ENCODE measurements at regions not wholly inside any gene's neighbourhood (a gene's known extent, or its start where the extent isn't known, plus 50 kb on each side); places are given as distances from the start of the nearest gene placed in this dataset.

DNA sequence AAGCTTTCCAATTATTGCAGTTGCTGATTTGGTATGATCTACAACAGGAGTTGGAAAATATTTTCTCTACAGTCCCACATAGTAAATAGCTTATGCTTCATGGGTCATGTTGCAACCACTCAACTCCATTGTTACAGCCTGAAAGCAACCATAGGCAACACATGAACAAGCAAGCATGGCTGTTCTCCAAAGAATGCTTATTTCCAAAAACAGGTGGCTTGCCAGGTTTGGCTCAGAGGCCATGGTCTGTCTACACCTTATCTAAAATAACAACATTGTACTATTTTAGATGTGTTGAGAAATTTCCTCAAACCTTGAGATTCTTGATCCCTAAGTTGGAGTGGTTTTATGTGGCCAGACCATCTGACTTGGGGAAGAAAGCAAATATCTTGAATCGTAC, 153.9 kb upstream of the MPPED2 start:
- no peak for DNase-seq (ENCODE audit: low read depth)

DNA sequence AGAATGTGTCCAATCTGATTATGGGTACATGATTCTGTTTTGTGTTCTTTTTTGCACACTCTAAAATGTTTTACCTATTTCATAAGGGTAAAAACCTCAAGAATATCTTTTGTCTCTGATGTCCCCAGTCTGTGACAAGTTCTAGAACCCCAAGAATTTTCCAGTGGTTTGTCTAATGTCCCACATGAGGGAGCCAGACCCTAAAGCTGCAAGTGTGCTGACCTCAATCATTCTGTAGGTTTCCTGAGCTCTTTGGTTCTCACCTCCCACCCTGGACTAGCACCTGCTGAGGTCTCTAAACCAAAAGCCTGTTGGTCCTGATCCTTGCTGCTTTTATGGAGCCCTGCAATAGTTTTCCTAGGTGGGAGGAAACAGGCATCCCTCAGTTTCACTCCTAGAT, 149.8 kb upstream of the MPPED2 start:
- no peak for DNase-seq (ENCODE audit: low read depth)

DNA sequence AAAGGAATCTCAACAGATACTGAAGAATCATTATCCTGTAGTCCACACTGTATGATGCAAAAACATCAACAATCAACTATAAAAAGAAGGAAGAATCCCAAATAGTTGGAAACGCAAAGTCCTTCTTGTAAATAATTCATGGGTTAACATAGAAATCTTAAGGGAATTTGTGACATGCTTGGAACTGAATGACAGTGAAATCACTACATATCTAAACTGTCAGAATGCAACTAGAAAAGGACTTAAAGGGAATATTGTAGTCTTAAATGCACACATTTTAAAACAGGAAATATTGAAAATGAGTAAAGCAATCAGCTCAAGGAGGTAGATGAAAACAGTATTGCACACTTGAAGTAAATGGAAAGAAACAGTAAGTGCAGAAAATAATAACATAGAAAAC, 147.6 kb upstream of the MPPED2 start:
- no peak for DNase-seq (ENCODE audit: low read depth)

DNA sequence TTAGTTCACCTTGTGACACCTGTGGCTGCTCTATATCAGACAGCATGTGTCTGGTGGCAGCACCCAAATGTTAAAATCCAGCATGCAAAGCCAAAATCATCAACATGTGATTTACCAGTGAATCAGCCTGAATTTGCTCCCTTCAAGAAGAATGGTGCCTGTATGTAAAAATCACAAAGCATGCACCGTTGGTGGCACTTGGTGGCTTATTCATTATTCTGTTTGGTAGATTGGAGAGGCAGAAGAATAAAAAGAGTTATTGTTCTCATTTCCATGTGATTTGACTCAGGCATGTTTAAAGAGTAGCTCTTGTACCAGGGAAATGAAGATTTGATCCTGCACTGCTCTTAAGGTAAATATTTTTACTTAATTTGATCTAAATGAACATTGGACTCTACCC, 143.9 kb upstream of the MPPED2 start:
- no peak for DNase-seq (ENCODE audit: low read depth)

DNA sequence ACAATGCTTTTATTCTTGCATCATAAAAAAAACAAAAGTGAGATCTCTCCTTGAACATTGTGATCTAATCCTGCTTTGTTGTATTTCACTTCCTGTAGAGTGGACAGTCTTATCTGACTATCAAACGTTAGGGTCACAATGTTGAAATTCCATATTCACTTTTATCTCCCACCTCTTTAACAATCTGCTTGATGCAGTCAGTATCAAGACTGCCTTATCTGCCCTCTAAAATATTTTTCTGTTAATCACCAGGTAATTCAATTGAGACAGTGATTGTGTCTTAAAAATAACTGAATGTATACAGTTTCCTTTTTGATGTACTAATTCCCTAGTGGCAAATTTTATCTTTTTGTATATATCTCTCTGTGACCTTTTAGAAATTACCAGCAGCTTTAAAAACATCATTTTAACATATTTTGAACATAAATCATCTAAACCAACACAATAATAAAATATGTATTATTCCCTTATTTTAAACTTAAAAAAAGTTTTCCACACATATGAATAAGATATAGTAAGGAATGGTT, 143.1 kb upstream of the MPPED2 start:
- no peak for DNase-seq (ENCODE audit: low read depth)

DNA sequence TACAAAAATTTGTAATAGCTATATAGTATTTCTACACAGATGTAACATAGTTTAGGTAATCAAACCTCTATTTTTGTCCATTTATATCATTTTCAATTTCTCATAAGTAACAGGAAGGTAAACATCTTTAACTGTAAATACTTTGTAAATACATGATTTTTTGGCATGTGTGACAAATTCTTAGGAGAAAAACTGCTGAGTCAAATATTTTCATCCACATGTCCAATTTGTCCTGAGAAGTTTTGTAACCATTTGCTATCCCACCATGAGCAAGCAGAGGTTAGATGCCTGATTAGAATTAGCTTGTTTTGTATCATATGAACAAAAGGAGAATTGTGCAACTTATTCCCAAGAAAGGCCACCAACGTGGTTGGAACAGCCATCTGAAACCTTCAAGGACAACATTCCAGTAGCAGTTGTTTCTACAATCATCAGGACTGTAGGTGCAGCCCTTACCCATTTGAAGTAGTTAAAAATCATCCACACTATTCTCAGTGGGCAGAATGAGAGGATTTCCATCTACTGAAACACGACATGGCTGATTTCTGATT, 139.6 kb upstream of the MPPED2 start:
- no peak for DNase-seq (ENCODE audit: low read depth)

DNA sequence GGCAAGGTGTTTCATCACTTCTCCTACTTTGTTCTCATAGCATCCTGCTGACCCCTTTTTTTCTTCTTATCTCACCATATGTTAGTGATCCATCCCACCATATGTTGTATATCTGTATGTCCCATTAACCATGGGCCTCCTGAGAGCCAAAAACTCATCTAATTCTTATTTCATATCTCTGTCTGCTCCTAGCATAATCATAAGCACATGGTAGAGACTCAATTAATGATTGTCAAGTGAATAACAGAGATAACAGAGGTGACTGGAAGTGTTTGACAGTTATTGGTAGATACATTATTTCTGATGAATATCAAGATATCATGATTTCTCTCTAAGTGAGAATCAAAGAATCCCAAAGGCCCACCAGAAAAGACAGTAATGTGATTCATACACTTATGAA, 138.1 kb upstream of the MPPED2 start:
- no peak for DNase-seq (ENCODE audit: low read depth)

DNA sequence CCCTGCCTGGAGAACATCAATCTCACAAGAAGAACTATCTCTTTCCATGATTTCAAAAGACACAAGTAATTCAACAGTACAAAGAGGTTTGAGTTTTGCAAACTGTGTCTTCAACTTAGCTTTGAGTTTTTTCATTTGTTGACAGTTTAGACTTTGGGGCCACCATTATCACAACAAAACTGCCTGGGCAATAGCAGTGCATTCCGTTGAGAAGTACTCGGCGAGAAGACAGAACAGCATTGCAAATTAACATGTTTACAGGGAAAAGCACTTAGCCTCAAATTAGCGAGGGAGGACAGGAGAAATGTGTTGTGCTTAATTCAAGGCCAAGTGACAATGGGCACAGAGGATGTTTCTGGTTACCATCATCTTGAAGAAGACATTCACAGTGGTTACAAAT, 133.2 kb upstream of the MPPED2 start:
- DNase-seq (ENCODE audit: low read depth): no peak

DNA sequence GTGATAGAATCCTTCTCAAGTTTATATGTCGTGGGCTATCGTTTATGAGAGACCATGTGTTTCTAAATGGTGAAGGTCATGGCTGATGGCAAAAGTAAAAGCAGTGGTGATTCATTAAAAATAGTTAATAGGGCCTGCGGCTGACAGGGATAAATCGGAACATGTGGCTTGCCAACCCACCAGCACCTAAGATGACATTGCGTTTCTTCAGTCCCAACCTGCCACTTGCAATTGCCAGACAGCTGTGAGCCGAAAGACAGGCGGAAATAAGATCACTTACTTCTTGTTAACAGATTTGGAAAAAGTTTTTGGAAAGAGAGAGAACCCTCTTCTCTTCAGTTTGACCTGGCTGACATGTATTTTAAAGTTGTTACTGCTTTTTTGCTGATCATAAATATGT, 131.5 kb upstream of the MPPED2 start:
- DNase-seq (ENCODE audit: low read depth): no peak

- DNase-seq (ENCODE audit: low read depth): no peak
Measured at GRCh38 chr11:30717009-30717408, 130.9 kb upstream of the MPPED2 start.

GRCh38 chr11:30712749-30713148, 126.6 kb upstream of the MPPED2 start:
- no peak for DNase-seq (ENCODE audit: low read depth)

- peak; percentile 50 for DNase-seq (ENCODE audit: low read depth)
Measured at GRCh38 chr11:30710221-30710620, 124.1 kb upstream of the MPPED2 start.

DNA sequence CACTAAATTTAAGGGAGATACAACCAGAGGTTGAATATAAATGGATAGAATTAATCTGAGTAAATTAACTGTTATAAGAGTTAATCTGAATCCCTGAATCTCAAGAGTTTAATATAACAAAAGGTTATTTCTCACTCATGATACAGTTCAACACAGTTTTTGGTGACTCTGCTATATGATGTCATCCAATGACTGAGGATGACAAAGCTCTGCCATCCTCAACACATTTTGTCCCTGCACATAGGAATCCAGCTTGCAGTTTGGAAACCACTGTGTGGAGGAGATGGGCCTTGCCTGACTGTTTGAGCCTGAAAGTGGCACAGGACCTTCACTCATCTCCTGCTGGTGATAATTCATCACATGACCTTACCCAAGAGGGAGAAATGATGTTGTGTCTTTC, 121.0 kb upstream of the MPPED2 start:
- DNase-seq (ENCODE audit: low read depth): no peak

GRCh38 chr11:30705913-30706675, 119.9 kb upstream of the MPPED2 start:
- DNase-seq (ENCODE audit: low read depth): no peak

DNA sequence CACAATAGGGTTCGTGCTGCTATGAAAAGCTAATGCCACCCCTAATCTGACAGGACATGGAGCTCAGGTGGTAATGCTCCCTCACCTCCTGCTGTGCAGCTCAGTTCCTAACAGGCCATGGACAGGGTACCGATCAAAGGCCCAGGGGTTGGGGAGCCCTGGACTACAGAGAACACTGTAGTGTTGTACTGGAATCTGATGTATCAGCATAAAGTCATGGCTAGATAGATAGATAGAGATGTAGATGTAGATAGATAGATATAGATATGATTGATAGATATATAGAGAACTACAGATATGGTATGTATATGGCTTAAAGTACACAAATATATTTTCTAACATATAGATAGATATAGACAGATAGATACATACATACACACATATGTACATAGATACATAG, 112.3 kb upstream of the MPPED2 start:
- no peak for DNase-seq (ENCODE audit: low read depth)

- DNase-seq (ENCODE audit: low read depth): no peak
Measured at GRCh38 chr11:30697032-30697431, 110.9 kb upstream of the MPPED2 start.

GRCh38 chr11:30684772-30685171, 98.6 kb upstream of the MPPED2 start:
- no peak for DNase-seq (ENCODE audit: low read depth)

DNA sequence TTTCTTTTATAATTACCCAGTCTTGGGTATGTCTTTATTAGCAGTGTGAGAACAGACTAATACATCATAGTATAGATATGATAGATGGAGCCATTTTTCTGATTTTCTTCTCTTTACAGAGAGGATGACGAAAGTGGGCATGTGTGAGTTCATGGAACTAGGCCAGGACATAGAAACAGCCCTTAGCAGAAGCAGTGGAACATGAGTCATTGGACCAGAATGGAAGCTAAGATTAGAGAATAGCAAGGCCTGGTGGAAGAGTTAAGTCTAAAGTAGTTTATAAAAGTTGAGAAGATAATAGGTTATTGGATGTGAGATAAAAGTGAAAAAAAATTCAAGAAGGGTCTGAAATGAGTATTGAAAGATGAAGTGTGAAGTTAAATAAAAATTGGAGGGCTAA, 97.0 kb upstream of the MPPED2 start:
- peak; percentile 21 for DNase-seq (ENCODE audit: low read depth)

DNA sequence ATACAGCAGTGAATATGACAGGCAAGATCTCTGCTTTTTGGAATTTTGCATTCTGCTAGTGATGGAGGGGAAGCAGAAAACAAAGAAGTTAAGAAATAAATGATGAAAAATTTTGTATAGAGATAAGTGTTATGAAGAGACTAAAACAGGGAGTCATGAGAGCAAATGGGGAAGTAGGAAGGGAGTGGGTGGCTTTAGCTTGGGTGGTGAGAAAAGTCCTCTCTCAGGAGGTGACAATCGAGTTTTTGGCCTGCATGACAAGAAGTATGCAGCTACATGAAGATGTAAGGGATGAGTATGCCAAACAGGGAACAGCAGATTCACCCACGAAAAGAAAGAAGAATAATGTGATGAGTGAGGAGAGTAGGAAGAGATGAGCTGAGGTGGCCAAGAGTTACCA, 80.7 kb upstream of the MPPED2 start:
- no peak for DNase-seq (ENCODE audit: low read depth)

DNA sequence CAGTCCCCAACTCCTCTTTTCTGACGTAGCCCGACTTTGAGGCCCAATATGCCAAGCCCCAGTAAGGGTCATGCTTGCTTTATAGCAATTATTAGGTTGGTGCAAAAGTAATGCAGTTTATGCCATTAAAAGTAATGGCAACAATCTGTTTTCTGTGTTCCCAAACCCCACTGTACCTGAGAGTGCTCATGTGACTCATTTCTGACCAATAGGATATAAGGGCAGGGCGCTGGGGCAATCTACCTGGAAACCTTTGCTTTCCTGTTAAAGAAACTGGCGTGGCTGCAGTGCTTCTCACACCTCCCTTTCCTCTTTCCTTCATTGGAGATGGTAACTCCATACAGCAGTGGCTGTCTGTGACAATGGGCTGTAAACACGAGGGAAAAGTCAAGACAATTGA, 78.9 kb upstream of the MPPED2 start:
- DNase-seq (ENCODE audit: low read depth): no peak

- DNase-seq (ENCODE audit: low read depth): no peak
Measured at GRCh38 chr11:30653606-30654005, 67.5 kb upstream of the MPPED2 start.

- peak; percentile 3 for DNase-seq (ENCODE audit: low read depth)
Measured at GRCh38 chr11:30652801-30653200, 66.6 kb upstream of the MPPED2 start.

GRCh38 chr11:30650266-30650665, 64.1 kb upstream of the MPPED2 start:
- DNase-seq (ENCODE audit: low read depth): no peak

Data from stromal cell of bone marrow (primary cell).